GM23338 (cell line): ENCODE measurements at regions not wholly inside any gene's neighbourhood (a gene's known extent, or its start where the extent isn't known, plus 50 kb on each side); places are given as distances from the start of the nearest gene placed in this dataset.

Experiments used
- ATAC-seq: fragments of 200-7000 bp; cut with Tn5 transposase; 3 replicates; pipeline ENCODE4 v1.9.1; 2020
- DNase-seq: peaks from one replicate; pipeline ENCODE4 v3.0.0-alpha.2; 2015; ENCODE audit warnings: low spot score
- H2AFZ ChIP-seq: fragments of 200-600 bp; sonication (generic); 2 replicates; pipeline ENCODE4 v1.8.0; 2016; ENCODE audit warnings: antibody characterized with exemption, mild to moderate bottlenecking, moderate library complexity
- H3F3A ChIP-seq: fragments of 200-600 bp; sonication (generic); replicated peaks from 2 replicates; pipeline ENCODE4 v1.8.0; 2017; ENCODE audit warnings: antibody characterized with exemption, mixed run types, low read depth
- H3K27ac ChIP-seq: fragments of 200-600 bp; sonication (generic); 2 replicates; pipeline ENCODE4 v1.6.1; 2016; ENCODE audit warnings: low read depth
- H3K27me3 ChIP-seq: fragments of 200-600 bp; sonication (generic); 2 replicates; pipeline ENCODE4 v1.8.0; 2016; ENCODE audit warnings: mild to moderate bottlenecking, mixed run types, moderate library complexity; ENCODE audit not compliant: insufficient read depth
- H3K36me3 ChIP-seq: fragments of 200-600 bp; sonication (generic); 2 replicates; pipeline ENCODE4 v1.8.0; 2016; ENCODE audit warnings: mild to moderate bottlenecking; ENCODE audit not compliant: insufficient read depth
- H3K4me1 ChIP-seq: fragments of 200-600 bp; sonication (generic); 2 replicates; pipeline ENCODE4 v1.8.0; 2016; ENCODE audit warnings: mild to moderate bottlenecking, moderate library complexity; ENCODE audit not compliant: insufficient read depth
- H3K4me2 ChIP-seq: fragments of 200-600 bp; sonication (generic); 2 replicates; pipeline ENCODE4 v1.7.1; 2017; ENCODE audit warnings: mixed run types
- H3K4me3 ChIP-seq: fragments of 200-600 bp; sonication (generic); 2 replicates; pipeline ENCODE4 v1.6.1; 2016; ENCODE audit warnings: mixed run types
- H3K79me2 ChIP-seq: fragments of 200-600 bp; sonication (generic); replicated peaks from 2 replicates; pipeline ENCODE4 v1.8.0; 2017; ENCODE audit warnings: mild to moderate bottlenecking; ENCODE audit not compliant: insufficient read depth
- H3K9me2 ChIP-seq: fragments of 200-600 bp; sonication (generic); 2 replicates; pipeline ENCODE4 v1.8.0; 2017; ENCODE audit not compliant: insufficient read depth
- H4K20me1 ChIP-seq: fragments of 200-600 bp; sonication (generic); replicated peaks from 2 replicates; pipeline ENCODE4 v1.8.0; 2017; ENCODE audit warnings: mild to moderate bottlenecking; ENCODE audit not compliant: insufficient read depth
- H3K27ac Mint-ChIP-seq: 2 replicates; pipeline ENCODE4 v1.8.0; 2020; ENCODE audit warnings: inconsistent platforms, mild to moderate bottlenecking, moderate library complexity, mixed read lengths
- H3K27me3 Mint-ChIP-seq: 3 replicates; pipeline ENCODE4 v1.8.0; 2022; ENCODE audit warnings: low read depth, mild to moderate bottlenecking, moderate library complexity, mixed read lengths, inconsistent platforms; ENCODE audit not compliant: insufficient read depth, poor library complexity
- H3K36me3 Mint-ChIP-seq: 3 replicates; pipeline ENCODE4 v1.8.0; 2021; ENCODE audit warnings: low read depth, mild to moderate bottlenecking, inconsistent platforms, moderate library complexity, mixed read lengths
- H3K4me1 Mint-ChIP-seq: 3 replicates; pipeline ENCODE4 v1.8.0; 2020; ENCODE audit warnings: mild to moderate bottlenecking, inconsistent platforms, mixed read lengths
- H3K4me3 Mint-ChIP-seq: 3 replicates; pipeline ENCODE4 v1.8.0; 2021; ENCODE audit warnings: moderate library complexity, mild to moderate bottlenecking, inconsistent platforms, mixed read lengths
- H3K9me3 Mint-ChIP-seq: 3 replicates; pipeline ENCODE4 v1.8.0; 2020; ENCODE audit warnings: moderate library complexity, mild to moderate bottlenecking, inconsistent platforms, mixed read lengths
- CREB1 ChIP-seq: fragments of 250-450 bp; sonication (Bioruptor Pico); IDR thresholded peaks from 2 replicates; pipeline ENCODE4 v1.5.0; 2020; ENCODE audit warnings: low read depth, mild to moderate bottlenecking, moderate library complexity
- ETS1 ChIP-seq: IDR thresholded peaks from 2 replicates; pipeline ENCODE4 v1.6.1; 2016; ENCODE audit warnings: antibody characterized with exemption
- EZH2 ChIP-seq: fragments of 200-600 bp; sonication (generic); IDR thresholded peaks from one replicate; pipeline ENCODE4 v1.8.0; 2017; ENCODE audit warnings: antibody characterized with exemption, mild to moderate bottlenecking, low read depth; ENCODE audit not compliant: unreplicated experiment
- EZH2phosphoT487 ChIP-seq: fragments of 200-600 bp; sonication (generic); IDR thresholded peaks from one replicate; pipeline ENCODE4 v1.8.1; 2018; ENCODE audit warnings: antibody characterized with exemption; ENCODE audit not compliant: unreplicated experiment
- JUNB ChIP-seq: IDR thresholded peaks from one replicate; pipeline ENCODE4 v1.6.1; 2016; ENCODE audit warnings: antibody characterized with exemption; ENCODE audit not compliant: unreplicated experiment
- POLR2AphosphoS5 ChIP-seq: IDR thresholded peaks from 2 replicates; pipeline ENCODE4 v1.6.1; 2016; ENCODE audit warnings: antibody characterized with exemption, low read depth
- REST ChIP-seq: IDR thresholded peaks from one replicate; pipeline ENCODE4 v1.6.1; 2018; ENCODE audit warnings: antibody characterized with exemption; ENCODE audit not compliant: unreplicated experiment
- ZNF114 ChIP-seq: fragments of 250-450 bp; sonication (Bioruptor Pico); IDR thresholded peaks from 2 replicates; pipeline ENCODE4 v1.5.0; 2020; ENCODE audit warnings: mild to moderate bottlenecking, moderate library complexity
- ZNF331 ChIP-seq: fragments of 250-450 bp; sonication (Bioruptor Pico); IDR thresholded peaks from 2 replicates; pipeline ENCODE4 v1.5.0; 2020; ENCODE audit warnings: low read depth, mild to moderate bottlenecking, moderate library complexity
- TF ChIP-seq, protein P1 (sequence below), 2 experiments: fragments of 200-600 bp in 1 of 2; sonication (generic) in 1 of 2; conservative IDR thresholded peaks; 2 replicates each; pipeline versions ENCODE4 v1.5.1 to v1.6.1; 2016 to 2017; ENCODE audit warnings: antibody characterized with exemption in 2 of 2, low read depth in 2 of 2, mild to moderate bottlenecking in 2 of 2, moderate library complexity in 1 of 2
- TF ChIP-seq, protein P2 (sequence below): fragments of 250-450 bp; sonication (Bioruptor Pico); IDR thresholded peaks from 2 replicates; pipeline ENCODE4 v1.5.0; 2020; ENCODE audit warnings: mild to moderate bottlenecking, moderate library complexity

DNA sequence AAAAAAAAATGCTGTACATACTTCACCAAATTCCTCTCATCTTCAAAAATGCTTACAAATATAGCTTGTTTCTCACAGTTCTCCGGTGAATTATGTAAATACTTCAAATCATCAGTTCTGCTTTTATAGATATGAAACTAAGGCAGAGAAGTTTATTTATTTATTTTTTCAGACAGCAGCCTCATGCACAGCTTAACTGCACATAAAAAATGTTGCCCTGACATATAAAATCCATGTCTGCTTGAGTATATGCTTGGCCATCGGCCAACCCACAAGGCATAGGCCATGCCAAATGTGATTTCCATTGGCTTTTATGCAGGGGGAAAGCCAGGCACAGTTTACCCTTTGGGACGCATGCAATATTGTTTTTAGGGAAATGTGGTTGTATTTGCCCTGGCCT, 57.3 kb upstream of the PHACTR2 start:
- Histone ChIP-seq H3K27ac (no peak overlapping the region), H3K4me2 (no peak overlapping the region), H3K4me1 (no peaks in the 10 kb centered on the region), H3K79me2 (no peaks in the 10 kb centered on the region), H4K20me1 (no peaks in the 10 kb centered on the region), H3K27me3 (no peaks in the 10 kb centered on the region), H3K9me2 (no peaks in the 10 kb centered on the region; the same call in 1 of the 2 replicates), H2AFZ (no peak overlapping the region), H3K36me3 (no peaks in the 10 kb centered on the region), H3K4me3 (no peak overlapping the region), H3F3A (no peaks in the 10 kb centered on the region)
- no peak for DNase-seq
- H3K27me3 Mint-ChIP-seq: peaks cover 2% of the 10 kb centered on the region
- H3K4me1 Mint-ChIP-seq: peaks cover 3% of the 10 kb centered on the region; the same call in 2 of the 3 replicates
- no peak overlapping the region for H3K27ac Mint-ChIP-seq
- no peaks in the 10 kb centered on the region for H3K36me3 Mint-ChIP-seq
- no peak overlapping the region for H3K4me3 Mint-ChIP-seq
- no peak for ATAC-seq
- no peaks in the 10 kb centered on the region for H3K9me3 Mint-ChIP-seq
- TF ChIP-seq ZNF331 (CRISPR knock-in tag) (no peak), EZH2 (no peak), JUNB (no peak), EZH2phosphoT487 (no peak), POLR2AphosphoS5 (no peak), ZNF114 (CRISPR knock-in tag) (no peak), ETS1 (no peak), CREB1 (no peak), REST (no peak)
- TF ChIP-seq, protein P1, sequence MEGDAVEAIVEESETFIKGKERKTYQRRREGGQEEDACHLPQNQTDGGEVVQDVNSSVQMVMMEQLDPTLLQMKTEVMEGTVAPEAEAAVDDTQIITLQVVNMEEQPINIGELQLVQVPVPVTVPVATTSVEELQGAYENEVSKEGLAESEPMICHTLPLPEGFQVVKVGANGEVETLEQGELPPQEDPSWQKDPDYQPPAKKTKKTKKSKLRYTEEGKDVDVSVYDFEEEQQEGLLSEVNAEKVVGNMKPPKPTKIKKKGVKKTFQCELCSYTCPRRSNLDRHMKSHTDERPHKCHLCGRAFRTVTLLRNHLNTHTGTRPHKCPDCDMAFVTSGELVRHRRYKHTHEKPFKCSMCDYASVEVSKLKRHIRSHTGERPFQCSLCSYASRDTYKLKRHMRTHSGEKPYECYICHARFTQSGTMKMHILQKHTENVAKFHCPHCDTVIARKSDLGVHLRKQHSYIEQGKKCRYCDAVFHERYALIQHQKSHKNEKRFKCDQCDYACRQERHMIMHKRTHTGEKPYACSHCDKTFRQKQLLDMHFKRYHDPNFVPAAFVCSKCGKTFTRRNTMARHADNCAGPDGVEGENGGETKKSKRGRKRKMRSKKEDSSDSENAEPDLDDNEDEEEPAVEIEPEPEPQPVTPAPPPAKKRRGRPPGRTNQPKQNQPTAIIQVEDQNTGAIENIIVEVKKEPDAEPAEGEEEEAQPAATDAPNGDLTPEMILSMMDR (conservative IDR thresholded peaks at IDR 0.05; ENCODE audit: low read depth in 2 of 2): no peak
- TF ChIP-seq, protein P2, sequence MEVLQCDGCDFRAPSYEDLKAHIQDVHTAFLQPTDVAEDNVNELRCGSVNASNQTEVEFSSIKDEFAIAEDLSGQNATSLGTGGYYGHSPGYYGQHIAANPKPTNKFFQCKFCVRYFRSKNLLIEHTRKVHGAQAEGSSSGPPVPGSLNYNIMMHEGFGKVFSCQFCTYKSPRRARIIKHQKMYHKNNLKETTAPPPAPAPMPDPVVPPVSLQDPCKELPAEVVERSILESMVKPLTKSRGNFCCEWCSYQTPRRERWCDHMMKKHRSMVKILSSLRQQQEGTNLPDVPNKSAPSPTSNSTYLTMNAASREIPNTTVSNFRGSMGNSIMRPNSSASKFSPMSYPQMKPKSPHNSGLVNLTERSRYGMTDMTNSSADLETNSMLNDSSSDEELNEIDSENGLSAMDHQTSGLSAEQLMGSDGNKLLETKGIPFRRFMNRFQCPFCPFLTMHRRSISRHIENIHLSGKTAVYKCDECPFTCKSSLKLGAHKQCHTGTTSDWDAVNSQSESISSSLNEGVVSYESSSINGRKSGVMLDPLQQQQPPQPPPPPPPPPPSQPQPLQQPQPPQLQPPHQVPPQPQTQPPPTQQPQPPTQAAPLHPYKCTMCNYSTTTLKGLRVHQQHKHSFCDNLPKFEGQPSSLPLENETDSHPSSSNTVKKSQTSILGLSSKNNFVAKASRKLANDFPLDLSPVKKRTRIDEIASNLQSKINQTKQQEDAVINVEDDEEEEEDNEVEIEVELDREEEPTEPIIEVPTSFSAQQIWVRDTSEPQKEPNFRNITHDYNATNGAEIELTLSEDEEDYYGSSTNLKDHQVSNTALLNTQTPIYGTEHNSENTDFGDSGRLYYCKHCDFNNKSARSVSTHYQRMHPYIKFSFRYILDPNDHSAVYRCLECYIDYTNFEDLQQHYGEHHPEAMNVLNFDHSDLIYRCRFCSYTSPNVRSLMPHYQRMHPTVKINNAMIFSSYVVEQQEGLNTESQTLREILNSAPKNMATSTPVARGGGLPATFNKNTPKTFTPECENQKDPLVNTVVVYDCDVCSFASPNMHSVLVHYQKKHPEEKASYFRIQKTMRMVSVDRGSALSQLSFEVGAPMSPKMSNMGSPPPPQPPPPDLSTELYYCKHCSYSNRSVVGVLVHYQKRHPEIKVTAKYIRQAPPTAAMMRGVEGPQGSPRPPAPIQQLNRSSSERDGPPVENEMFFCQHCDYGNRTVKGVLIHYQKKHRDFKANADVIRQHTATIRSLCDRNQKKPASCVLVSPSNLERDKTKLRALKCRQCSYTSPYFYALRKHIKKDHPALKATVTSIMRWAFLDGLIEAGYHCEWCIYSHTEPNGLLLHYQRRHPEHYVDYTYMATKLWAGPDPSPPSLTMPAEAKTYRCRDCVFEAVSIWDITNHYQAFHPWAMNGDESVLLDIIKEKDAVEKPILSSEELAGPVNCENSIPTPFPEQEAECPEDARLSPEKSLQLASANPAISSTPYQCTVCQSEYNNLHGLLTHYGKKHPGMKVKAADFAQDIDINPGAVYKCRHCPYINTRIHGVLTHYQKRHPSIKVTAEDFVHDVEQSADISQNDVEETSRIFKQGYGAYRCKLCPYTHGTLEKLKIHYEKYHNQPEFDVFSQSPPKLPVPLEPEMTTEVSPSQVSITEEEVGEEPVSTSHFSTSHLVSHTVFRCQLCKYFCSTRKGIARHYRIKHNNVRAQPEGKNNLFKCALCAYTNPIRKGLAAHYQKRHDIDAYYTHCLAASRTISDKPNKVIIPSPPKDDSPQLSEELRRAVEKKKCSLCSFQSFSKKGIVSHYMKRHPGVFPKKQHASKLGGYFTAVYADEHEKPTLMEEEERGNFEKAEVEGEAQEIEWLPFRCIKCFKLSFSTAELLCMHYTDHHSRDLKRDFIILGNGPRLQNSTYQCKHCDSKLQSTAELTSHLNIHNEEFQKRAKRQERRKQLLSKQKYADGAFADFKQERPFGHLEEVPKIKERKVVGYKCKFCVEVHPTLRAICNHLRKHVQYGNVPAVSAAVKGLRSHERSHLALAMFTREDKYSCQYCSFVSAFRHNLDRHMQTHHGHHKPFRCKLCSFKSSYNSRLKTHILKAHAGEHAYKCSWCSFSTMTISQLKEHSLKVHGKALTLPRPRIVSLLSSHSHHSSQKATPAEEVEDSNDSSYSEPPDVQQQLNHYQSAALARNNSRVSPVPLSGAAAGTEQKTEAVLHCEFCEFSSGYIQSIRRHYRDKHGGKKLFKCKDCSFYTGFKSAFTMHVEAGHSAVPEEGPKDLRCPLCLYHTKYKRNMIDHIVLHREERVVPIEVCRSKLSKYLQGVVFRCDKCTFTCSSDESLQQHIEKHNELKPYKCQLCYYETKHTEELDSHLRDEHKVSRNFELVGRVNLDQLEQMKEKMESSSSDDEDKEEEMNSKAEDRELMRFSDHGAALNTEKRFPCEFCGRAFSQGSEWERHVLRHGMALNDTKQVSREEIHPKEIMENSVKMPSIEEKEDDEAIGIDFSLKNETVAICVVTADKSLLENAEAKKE (CRISPR knock-in tag): no peak
